Left hindlimb (tissue), 1 donor: ENCODE measurements at regions not wholly inside any gene's neighbourhood (a gene's known extent, or its start where the extent isn't known, plus 50 kb on each side); places are given as distances from the start of the nearest gene placed in this dataset.

Source experiments
- DNase-seq: peaks from one replicate; pipeline ENCODE4 v3.0.0-alpha.2; 2018

DNA sequence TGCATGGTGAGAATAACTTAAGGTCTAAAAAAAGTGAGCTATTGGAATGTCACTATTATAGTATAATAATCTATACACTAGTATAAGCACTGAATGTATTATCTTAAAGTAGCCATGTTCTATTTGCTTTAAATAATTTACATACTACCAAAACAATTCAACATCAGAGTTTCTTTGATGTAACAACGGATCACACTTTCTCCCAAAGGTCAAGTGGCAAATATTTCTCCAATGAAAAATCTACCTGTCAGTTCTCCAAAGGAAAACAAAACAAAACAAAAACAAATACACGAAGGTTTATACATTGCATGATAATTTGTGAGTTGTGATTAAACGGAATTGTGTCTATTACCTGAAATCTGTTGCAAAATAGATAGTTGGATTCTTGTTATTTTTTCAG, 581.4 kb downstream of the USP25 start:
- no peak for DNase-seq

DNA sequence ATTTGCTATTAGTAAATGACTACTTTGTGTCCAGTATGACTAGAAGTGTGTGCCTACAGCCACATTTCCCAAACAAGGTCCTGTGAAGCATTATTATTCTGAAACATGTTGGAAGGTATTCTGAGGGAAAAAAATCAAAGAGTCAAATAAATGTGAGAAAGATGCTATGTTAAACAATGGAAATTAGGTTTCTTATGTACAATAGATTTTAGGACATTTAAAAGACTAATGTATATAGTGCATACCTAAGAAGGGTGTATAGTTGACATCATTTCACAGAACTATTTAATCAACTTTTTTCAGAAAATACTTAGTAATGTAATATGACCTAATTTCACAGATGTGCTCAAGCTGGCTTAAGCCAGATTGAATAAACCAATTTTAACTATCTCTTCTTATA, 582.5 kb downstream of the USP25 start:
- no peak for DNase-seq

GRCh38 chr21:16315223-16315622, 585.4 kb downstream of the USP25 start:
- DNase-seq, result no peak

GRCh38 chr21:16318651-16319300, 589.0 kb downstream of the USP25 start:
- no peak for DNase-seq

DNA sequence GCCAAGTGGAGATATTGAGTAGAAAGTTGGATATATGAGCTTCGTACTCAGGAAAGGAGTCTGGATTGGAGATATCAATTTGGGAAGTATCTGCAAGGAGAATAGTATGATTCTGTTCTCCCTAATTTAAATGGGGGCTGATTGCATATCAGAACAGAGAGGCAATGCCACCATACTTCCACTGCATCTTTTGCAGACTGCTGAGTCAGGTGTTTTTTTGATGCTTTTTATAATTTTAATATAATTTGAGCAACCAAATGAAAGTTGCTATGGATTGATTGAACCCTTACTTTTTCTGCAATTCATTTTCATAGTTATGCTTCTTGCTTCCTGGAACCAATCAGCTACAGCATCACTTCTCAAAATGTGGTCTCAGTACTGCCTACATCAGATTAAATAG, 590.3 kb downstream of the USP25 start:
- no peak for DNase-seq

DNA sequence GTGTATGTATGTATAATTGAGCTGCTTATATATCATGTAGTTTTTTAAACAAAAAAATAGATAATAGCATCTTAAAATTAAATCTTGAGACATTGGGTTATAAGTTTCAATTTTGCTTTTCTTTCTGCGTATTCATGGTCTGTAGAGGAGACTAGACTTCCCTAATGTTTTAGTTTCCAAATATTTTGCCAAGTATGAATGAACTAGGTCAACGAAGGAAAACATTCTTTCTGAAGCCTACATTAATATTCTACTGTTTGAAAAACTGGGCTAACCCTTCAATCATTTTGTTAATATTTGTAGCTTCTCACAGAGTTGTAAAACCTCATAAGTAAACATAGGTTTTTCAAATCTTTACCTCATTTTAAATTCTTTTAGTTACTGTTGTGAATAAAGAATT, 592.7 kb downstream of the USP25 start:
- no peak for DNase-seq

GRCh38 chr21:16323596-16323995, 593.8 kb downstream of the USP25 start:
- no peak for DNase-seq

- no peak for DNase-seq
Measured at GRCh38 chr21:16324630-16325029, 594.8 kb downstream of the USP25 start.

- no peak for DNase-seq
Measured at GRCh38 chr21:16330082-16330907, 600.5 kb downstream of the USP25 start.

DNA sequence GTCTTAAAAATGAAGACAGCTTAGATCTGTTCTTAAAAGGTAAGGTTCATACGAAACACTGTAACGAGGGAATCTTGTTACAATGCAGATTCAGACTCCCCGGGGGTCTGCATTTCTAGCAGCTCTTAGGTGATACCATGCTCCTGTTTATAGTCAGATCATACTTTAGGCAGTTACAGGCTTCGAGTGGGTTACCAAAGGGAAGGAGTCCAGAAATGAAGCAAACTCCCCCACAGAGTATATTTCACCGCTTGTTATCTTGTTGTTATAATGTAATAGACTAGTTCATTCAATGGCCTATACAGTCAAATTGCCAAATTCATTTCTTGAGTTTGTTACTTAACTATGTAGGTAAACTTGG, 601.1 kb downstream of the USP25 start:
- no peak for DNase-seq

- DNase-seq, result no peak
Measured at GRCh38 chr21:16337266-16337665, 607.5 kb downstream of the USP25 start.

- no peak for DNase-seq
Measured at GRCh38 chr21:16342932-16343331, 613.1 kb downstream of the USP25 start.

GRCh38 chr21:16343776-16344175, 614.0 kb downstream of the USP25 start:
- DNase-seq, result no peak

- no peak for DNase-seq
Measured at GRCh38 chr21:16345757-16346156, 616.0 kb downstream of the USP25 start.

DNA sequence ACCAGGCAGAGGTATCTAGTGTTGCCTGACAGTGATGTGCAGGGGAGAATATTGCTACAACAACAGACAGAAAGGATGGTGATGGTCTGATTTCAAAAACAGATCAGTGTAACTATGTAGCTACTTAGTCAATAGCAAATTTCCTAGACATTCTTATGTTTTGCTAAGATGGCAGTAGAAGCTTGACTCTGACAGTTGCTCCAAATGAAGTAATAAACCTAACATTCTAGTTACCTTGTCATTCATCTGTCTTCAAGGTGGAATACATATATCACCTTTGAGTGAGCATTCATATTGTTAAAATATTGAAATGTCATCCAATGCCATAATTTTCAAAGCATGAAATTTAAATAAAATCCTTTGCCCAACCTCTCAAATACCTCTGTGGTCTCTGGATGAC, 617.4 kb downstream of the USP25 start:
- DNase-seq, result no peak

- DNase-seq, result no peak
Measured at GRCh38 chr21:16353764-16354163, 624.0 kb downstream of the USP25 start.

DNA sequence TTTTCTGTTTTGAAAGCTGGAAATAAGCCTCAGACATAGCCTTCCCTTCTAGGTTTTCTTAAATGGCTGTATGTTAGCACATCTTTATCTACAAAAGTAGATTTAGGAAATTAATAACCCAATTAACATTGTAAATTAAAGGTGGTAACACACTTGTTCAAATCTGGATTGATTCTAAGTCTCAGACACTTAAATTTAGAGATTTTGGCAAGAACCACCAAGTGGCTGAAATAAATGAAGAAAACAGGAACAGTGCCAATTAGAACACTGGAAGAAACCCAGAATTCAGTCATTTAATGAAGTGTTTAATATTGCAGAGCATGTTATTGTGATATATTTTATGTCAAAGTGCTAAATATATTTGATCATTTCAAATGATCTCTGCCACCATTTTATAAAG, 628.2 kb downstream of the USP25 start:
- DNase-seq, result no peak

- DNase-seq, result no peak
Measured at GRCh38 chr21:16358784-16359183, 629.0 kb downstream of the USP25 start.

DNA sequence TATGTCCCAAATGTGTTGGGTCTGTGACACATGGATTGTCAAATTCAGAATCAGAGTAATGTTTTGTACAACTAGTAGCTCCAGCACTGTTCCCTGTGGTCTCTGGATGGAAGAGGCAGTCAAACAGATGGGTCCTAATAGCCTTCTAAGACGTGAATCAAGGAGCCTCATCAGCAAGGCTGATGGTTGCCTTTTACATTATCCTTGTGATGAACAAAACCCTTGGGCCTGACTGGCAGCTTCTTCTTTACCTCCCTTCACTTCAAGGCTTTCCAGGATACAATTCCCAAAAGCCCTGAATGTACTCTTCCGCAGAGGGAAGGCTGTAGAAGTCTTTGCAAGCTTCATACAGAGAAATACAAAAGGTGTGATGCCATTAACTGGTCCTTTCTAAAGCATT, 633.3 kb downstream of the USP25 start:
- no peak for DNase-seq

GRCh38 chr21:16363518-16363917, 633.7 kb downstream of the USP25 start:
- no peak for DNase-seq

DNA sequence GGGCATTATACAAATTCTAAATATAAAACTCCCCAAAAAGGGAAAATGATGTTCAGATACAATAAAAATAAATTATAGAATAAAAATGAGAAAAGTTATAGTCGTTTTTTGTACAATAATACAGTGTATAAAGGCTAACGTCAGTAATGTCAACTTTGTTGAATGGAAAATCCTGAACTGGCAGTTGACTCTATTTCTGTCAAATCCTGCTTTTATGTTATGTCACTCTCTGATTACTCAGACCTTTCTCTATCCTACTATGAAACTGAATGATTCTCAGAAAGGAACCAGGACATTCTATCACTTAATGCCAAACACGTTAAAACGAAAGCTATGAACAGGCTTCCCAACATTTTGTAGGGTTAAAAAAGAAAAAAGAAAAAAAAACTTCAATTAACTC, 636.4 kb downstream of the USP25 start:
- DNase-seq, result no peak

GRCh38 chr21:16367079-16367478, 637.3 kb downstream of the USP25 start:
- DNase-seq, result no peak

- DNase-seq, result no peak
Measured at GRCh38 chr21:16370186-16370585, 640.4 kb downstream of the USP25 start.

- no peak for DNase-seq
Measured at GRCh38 chr21:16372586-16372985, 642.8 kb downstream of the USP25 start.

DNA sequence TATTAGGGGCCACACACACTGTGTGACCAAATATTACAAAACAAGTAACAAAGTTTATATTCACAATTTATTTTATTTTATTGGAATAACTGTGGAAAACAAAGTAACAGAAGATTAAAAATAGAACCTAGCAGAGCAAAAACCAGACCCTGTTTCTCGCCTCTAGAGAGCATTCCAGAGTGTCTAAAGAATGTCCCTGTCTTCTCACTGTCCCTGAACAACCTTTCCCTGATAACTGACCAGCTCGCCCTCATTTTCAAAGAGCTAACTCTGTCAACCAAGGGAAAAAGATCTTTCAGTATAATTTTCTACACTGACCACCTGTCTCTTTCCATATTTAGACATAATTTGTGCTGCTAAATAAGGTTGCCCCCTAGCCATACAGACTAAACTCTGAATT, 646.9 kb downstream of the USP25 start:
- no peak for DNase-seq
